Activated CD4-positive, alpha-beta T cell treated with anti-CD3 and anti-CD28 coated beads, Interleukin-2, amount 10 ng/mL, durations not matched to agents 24 days and 14 days (primary cell): ENCODE measurements at regions not wholly inside any gene's neighbourhood (a gene's known extent, or its start where the extent isn't known, plus 50 kb on each side); places are given as distances from the start of the nearest gene placed in this dataset.
"Not testable (repeated sequence)": the region's sequence is repeated elsewhere in the genome, so short reads cannot be mapped to it uniquely, and the experiment has no call there.

Experiments used
- DNase-seq: peaks from one replicate; pipeline ENCODE4 v3.0.0; 2022
- H3K27ac Mint-ChIP-seq: one replicate; pipeline ENCODE4 v1.8.0; 2022; ENCODE audit warnings: mild to moderate bottlenecking, mixed read lengths
- H3K27me3 Mint-ChIP-seq: one replicate; pipeline ENCODE4 v1.8.0; 2022; ENCODE audit warnings: mixed read lengths
- H3K36me3 Mint-ChIP-seq: one replicate; pipeline ENCODE4 v1.8.0; 2022; ENCODE audit warnings: low read depth, mild to moderate bottlenecking, mixed read lengths
- H3K4me1 Mint-ChIP-seq: one replicate; pipeline ENCODE4 v1.8.0; 2021; ENCODE audit warnings: mixed read lengths
- H3K4me3 Mint-ChIP-seq: one replicate; pipeline ENCODE4 v1.8.0; 2022; ENCODE audit warnings: mild to moderate bottlenecking, moderate library complexity, mixed read lengths
- H3K9me3 Mint-ChIP-seq: one replicate; pipeline ENCODE4 v1.8.0; 2021; ENCODE audit warnings: mixed read lengths
- intact Hi-C: fragments of 100-400 bp; cut with micrococcal nuclease; formaldehyde crosslinking; loops from one replicate; pipeline ENCODE4 v1.15.1; 2023

DNA sequence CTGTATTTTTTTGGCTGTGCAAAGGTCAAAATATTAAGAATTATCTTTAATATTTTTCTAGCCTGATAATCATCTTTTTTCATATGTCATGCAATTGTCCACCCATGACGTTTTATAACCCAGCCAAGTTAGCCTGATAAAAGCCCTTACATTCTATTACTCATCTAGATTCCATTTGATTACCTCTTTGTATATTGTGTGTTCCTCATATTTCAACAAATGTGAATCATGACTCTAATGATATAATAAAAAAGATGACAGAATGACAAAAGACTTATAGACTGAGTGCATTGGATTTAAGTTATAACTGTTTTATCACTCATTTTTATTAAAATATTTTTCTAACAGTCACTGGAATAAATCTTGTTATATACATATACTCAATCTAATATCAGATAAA is 1560.0 kb upstream of the LRRTM3 start:
- no peaks in the 10 kb centered on the region for H3K4me1 Mint-ChIP-seq
- H3K36me3 Mint-ChIP-seq = no peaks in the 10 kb centered on the region
- H3K27me3 Mint-ChIP-seq = no peaks in the 10 kb centered on the region
- H3K27ac Mint-ChIP-seq = no peak overlapping the region
- intact Hi-C loops = no loop called here
- H3K4me3 Mint-ChIP-seq = no peak overlapping the region
- H3K9me3 Mint-ChIP-seq = no peaks in the 10 kb centered on the region
- no peak for DNase-seq

DNA sequence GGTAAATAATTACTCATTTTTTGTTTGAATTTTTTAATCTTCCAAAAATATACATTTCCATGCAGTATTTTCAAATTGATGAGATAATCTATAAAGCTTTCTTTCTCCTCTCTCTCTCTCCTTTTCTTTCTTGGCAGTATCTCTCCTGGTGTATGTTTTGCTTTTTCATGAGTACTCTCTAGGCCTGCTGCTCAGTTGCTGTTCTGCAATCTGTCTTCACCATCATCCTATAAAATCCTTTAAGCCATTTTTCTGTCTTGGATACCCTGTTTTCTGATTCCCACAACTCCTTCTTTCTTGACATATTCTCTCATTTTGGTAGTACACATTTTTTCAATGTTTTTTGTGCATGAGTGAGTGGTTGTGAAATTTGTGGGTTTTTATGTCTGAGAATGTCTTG is 1558.1 kb upstream of the LRRTM3 start:
- Mint-ChIP-seq H3K27me3 (no peaks in the 10 kb centered on the region), H3K4me3 (no peak overlapping the region), H3K27ac (no peak overlapping the region), H3K9me3 (no peaks in the 10 kb centered on the region), H3K36me3 (no peaks in the 10 kb centered on the region), H3K4me1 (no peaks in the 10 kb centered on the region)
- DNase-seq = no peak
- intact Hi-C loops = no loop called here

DNA sequence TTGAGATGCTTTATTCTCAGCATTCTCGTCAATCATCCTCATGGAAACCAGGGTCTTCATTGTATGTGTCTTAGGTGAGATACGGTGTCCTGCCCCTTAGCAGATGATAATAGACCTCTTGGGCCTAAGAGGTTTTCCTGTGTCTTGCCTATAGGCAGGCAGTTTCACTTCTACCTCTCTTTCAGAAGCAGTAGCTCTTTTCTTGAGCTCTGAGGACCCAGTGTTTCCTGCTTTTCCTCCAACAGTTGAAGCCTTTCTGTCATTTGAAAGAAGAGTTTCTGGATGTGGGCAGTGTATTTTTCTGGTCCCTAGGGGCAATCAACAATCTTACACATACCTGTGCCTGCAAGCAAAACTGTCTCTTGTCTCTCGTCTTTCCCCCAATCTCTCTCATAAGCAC is 1550.3 kb upstream of the LRRTM3 start:
- no peaks in the 10 kb centered on the region for H3K9me3 Mint-ChIP-seq
- no peaks in the 10 kb centered on the region for H3K27me3 Mint-ChIP-seq
- no peaks in the 10 kb centered on the region for H3K36me3 Mint-ChIP-seq
- intact Hi-C loops = no loop called here
- no peak for DNase-seq
- H3K4me1 Mint-ChIP-seq = no peaks in the 10 kb centered on the region
- no peak overlapping the region for H3K27ac Mint-ChIP-seq
- no peak overlapping the region for H3K4me3 Mint-ChIP-seq

DNA sequence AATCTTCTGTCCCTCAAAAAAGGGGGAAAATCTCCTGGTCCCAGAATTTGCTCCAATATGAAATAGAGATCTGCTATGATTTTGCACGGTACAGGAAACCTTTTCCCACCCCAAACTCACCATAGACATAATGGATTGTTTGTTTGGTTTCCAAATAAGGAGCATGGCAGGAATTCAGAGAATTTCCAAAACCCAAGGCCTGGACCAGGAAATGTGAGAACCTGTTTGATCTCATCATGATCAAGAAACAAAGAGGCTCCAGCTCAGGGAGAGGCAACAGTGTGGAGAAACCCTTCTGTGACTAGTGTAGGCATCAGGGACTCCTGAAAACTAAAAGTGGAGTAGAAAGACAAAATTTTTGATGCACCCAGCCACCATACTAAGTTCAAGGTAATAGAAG is 1548.1 kb upstream of the LRRTM3 start:
- no peaks in the 10 kb centered on the region for H3K9me3 Mint-ChIP-seq
- no peak overlapping the region for H3K4me3 Mint-ChIP-seq
- no peaks in the 10 kb centered on the region for H3K27me3 Mint-ChIP-seq
- no peaks in the 10 kb centered on the region for H3K36me3 Mint-ChIP-seq
- intact Hi-C loops = no loop called here
- H3K4me1 Mint-ChIP-seq = no peaks in the 10 kb centered on the region
- H3K27ac Mint-ChIP-seq = no peak overlapping the region
- no peak for DNase-seq

DNA sequence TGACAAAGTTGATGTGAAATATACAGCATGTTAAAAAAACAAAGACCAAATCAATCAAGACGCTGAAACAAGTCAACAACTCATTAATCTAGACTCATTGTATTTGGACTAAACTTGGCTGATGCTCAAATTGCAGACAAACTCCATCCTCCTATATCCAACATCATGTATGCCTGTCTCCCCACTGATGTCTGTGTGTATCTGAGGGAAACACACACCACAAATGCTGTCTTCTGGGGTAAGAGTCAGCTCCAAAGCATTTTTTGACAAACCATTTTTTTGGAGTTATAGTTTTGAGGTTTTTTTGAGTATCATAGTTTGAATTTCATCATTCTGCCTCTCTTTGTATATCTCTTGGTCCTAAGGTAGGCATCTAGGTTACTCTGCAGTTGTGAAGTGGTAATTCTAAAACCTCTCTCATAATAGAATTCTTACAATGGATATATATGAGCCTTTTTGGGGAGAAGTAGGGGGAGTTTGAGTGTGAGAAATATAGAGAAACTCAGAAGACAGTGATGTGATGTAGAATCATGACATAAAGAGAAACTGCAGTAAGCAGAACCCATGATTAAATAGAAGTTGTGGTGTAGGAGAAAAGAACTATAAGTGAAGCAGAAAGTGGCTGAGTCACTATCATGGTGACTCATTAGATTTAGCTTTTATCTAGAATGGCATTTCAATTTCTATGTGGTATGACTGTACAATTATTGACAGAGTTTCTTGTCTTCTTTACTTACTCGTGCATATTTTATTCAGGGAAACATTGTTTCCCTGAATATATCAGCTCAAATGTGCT is 1531.1 kb upstream of the LRRTM3 start:
- Mint-ChIP-seq H3K4me1 (no peaks in the 10 kb centered on the region), H3K27me3 (no peaks in the 10 kb centered on the region), H3K4me3 (no peak overlapping the region), H3K27ac (no peak overlapping the region), H3K36me3 (no peaks in the 10 kb centered on the region), H3K9me3 (peaks cover 8% of the 10 kb centered on the region)
- DNase-seq = no peak
- intact Hi-C loops = no loop called here

DNA sequence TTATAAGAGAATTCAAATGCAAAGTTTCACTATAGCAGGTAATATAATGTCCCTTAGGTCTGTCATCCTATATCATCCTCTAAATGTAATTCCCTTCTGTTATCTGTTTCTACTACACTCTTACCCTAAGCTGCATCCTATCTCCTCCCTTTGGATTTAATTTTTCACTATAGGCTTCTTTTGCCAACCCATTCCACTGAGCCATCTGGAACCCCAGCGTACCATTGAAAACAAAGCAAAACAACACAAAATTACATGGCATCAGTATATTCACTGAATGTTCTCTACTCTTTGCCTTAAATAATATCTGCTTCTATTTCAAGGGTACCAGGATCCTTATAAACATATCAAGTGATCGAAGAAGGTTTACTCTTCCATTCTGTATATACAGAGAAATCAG is 1530.2 kb upstream of the LRRTM3 start:
- peaks cover 8% of the 10 kb centered on the region for H3K9me3 Mint-ChIP-seq
- DNase-seq = no peak
- no peaks in the 10 kb centered on the region for H3K4me1 Mint-ChIP-seq
- no peak overlapping the region for H3K27ac Mint-ChIP-seq
- intact Hi-C loops = no loop called here
- H3K36me3 Mint-ChIP-seq = no peaks in the 10 kb centered on the region
- no peaks in the 10 kb centered on the region for H3K27me3 Mint-ChIP-seq
- H3K4me3 Mint-ChIP-seq = no peak overlapping the region

DNA sequence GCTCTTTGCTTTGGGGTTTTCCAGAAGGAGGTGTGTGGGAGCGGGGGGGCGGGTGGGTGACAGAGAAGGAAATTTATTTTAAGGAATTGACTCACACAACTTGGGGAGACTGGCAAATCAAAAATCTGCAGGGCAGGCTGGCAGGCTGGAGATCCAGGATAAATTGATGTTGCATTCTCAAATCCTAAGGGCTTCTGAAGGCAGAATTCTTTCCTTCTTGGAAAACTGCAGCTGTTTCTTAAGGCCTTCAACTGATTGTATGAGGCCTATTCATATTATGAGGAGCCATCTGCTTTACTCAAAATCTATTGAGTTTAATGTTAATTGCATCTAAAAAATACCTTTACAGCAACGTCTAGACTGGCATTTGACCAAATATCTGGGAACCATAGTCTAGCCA is 1528.8 kb upstream of the LRRTM3 start:
- H3K4me1 Mint-ChIP-seq = no peaks in the 10 kb centered on the region
- H3K36me3 Mint-ChIP-seq = no peaks in the 10 kb centered on the region
- no peak overlapping the region for H3K27ac Mint-ChIP-seq
- H3K9me3 Mint-ChIP-seq = peaks cover 8% of the 10 kb centered on the region
- DNase-seq = no peak
- intact Hi-C loops = no loop called here
- H3K27me3 Mint-ChIP-seq = no peaks in the 10 kb centered on the region
- no peak overlapping the region for H3K4me3 Mint-ChIP-seq

DNA sequence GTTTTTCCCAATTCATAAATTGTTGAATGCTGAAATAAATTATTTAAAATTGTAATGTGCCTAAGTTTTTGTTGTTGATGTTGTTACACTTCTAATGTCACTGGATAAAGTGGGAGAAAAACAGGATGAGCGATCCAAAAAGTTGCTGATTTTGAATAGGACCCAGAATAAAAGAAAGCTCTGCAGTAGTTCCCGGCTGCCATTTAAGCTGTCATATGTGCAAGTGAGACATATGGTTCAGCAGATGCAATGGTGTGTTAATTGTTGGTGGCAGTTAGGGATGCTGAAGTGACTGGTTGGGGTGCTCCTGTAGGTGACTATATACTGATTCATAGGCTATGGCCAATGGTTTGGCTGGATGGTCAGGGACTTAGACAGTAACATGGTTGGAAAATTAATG is 1517.4 kb upstream of the LRRTM3 start:
- intact Hi-C loops = no loop called here

DNA sequence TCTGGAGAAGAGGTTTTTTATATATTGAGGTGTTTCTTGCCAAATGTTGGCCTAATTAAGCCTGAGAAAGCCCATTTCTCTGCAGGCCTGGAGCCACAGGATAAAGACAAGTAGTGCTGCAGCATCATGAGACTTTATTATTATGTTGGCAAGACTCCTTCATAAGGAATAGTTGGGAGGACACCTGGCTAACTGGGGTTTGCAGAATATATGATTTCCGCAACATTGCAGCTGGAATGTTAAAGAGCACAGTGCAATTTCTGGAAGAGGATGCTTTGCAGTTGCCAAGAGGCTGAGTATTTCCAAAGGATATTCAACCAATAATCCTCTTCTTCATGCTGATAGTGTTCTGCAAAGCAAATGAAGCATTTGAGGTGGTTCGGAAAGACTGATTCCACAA is 1512.8 kb upstream of the LRRTM3 start:
- no peaks in the 10 kb centered on the region for H3K36me3 Mint-ChIP-seq
- no peaks in the 10 kb centered on the region for H3K4me1 Mint-ChIP-seq
- no peak for DNase-seq
- H3K27me3 Mint-ChIP-seq = no peaks in the 10 kb centered on the region
- H3K9me3 Mint-ChIP-seq = no peaks in the 10 kb centered on the region
- intact Hi-C loops = no loop called here
- no peak overlapping the region for H3K4me3 Mint-ChIP-seq
- H3K27ac Mint-ChIP-seq = no peak overlapping the region

More for the DNA sequence above, 1517.4 kb upstream of the LRRTM3 start:
- Mint-ChIP-seq H3K36me3 (no peaks in the 10 kb centered on the region), H3K9me3 (no peaks in the 10 kb centered on the region), H3K4me1 (no peaks in the 10 kb centered on the region), H3K4me3 (no peak overlapping the region), H3K27me3 (no peaks in the 10 kb centered on the region), H3K27ac (no peak overlapping the region)
- DNase-seq = no peak

DNA sequence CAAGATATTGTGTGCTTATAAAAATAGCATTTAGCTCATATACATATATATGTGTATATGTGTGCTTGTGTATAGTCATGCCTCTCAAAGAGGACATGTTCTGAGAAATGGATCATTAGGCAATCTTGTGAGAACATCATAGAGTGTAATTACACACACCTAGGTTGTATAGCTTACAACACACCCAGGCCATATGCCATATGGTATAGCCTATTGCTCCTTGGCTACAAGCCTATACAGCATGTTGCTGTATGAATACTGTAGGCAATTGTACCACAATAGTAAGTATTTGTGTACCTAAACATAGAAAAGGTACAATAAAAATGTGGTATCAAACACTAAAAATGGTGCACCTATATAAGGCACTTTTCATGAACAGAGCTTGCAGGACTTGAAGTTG is 1510.5 kb upstream of the LRRTM3 start:
- intact Hi-C loops = no loop called here
- no peaks in the 10 kb centered on the region for H3K36me3 Mint-ChIP-seq
- no peaks in the 10 kb centered on the region for H3K9me3 Mint-ChIP-seq
- H3K27ac Mint-ChIP-seq = no peak overlapping the region
- H3K4me3 Mint-ChIP-seq = no peak overlapping the region
- no peaks in the 10 kb centered on the region for H3K4me1 Mint-ChIP-seq
- DNase-seq = no peak
- H3K27me3 Mint-ChIP-seq = no peaks in the 10 kb centered on the region

DNA sequence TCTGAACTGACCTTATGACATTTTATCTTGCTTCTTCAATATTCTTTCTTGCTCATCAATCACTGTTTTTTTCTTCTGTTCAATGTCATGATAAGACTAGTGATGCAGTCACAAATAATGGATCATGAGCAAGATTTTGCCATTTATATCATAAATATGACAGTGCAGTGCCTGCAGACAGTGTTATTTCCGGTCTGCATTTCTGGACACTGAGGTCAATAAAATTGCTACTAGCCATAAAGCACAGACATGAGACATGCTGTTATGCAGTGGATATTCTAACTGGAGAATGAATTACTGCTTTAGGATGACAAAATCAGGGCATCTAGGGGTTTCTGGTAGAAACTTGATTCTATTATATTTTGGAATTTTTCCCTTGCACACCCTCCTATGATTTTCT is 1509.7 kb upstream of the LRRTM3 start:
- H3K9me3 Mint-ChIP-seq = no peaks in the 10 kb centered on the region
- no peak for DNase-seq
- no peaks in the 10 kb centered on the region for H3K4me1 Mint-ChIP-seq

DNA sequence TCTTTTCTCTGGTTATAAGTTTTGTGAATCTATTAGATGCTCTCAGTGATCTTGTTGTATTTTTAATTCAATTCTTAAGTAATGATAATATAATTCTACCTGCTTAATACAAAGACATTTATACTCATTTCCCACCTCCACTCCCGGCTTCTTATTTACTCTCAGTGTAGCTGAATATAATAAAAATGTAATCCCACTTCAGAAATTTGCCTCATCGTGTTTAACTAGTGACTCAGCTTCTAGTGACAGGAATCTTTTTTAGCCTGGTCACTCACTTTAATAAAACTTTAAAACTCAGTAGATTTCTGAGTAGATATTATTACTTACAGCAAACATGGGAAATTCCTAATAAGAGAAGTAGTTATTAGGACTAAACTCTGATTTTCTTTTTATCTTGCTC is 1506.2 kb upstream of the LRRTM3 start:
- intact Hi-C loops = no loop called here
- Mint-ChIP-seq H3K9me3 (peaks cover 6% of the 10 kb centered on the region), H3K4me1 (no peaks in the 10 kb centered on the region), H3K36me3 (no peaks in the 10 kb centered on the region), H3K27me3 (no peaks in the 10 kb centered on the region), H3K4me3 (no peak overlapping the region), H3K27ac (no peak overlapping the region)
- no peak for DNase-seq

More for the DNA sequence above, 1509.7 kb upstream of the LRRTM3 start:
- no peak overlapping the region for H3K27ac Mint-ChIP-seq
- no peak overlapping the region for H3K4me3 Mint-ChIP-seq
- no peaks in the 10 kb centered on the region for H3K36me3 Mint-ChIP-seq
- intact Hi-C loops = no loop called here
- no peaks in the 10 kb centered on the region for H3K27me3 Mint-ChIP-seq

DNA sequence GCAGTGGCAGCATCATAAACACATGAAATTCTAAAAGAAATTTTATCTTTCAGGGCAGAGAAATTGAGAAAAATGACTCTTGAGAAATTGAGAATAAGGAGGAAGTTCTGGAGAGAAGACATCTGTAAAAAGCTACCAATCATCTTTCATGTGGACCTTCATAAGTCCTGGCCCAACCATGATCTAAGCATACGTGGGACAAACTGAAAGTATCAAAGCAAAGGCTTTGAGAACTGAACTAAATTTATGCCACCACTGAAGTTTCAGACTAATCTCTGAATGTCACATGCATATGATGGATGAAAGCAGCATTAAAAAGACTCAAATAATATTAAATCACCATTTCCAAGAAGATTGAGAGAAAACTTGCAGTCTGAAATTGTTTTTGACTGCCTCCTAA is 1502.8 kb upstream of the LRRTM3 start:
- Mint-ChIP-seq H3K4me1 (no peaks in the 10 kb centered on the region), H3K36me3 (no peaks in the 10 kb centered on the region), H3K27ac (no peak overlapping the region), H3K27me3 (no peaks in the 10 kb centered on the region), H3K9me3 (peaks cover 6% of the 10 kb centered on the region), H3K4me3 (no peak overlapping the region)
- no peak for DNase-seq
- intact Hi-C loops = no loop called here

DNA sequence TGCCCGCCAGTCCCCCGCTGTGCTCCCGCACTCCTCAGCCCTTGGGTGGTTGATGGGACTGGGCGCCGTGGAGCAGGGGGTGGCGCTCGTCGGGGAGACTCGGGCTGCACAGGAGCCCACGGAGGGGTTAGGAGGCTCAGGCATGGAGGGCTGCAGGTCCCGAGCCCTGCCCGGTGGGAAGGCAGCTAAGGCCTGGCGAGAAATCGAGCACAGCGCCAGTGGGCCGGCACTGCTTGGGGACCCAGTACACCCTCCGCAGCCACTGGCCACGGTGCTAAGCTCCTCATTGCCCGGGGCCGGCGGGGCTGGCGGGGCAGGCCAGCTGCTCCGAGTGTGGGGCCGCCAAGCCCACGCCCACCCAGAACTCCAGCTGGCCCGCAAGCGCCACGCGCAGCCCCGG is 1496.5 kb upstream of the LRRTM3 start:
- H3K4me3 Mint-ChIP-seq, intact Hi-C loops, H3K4me1 Mint-ChIP-seq, DNase-seq, H3K9me3 Mint-ChIP-seq, H3K27ac Mint-ChIP-seq, H3K36me3 Mint-ChIP-seq, H3K27me3 Mint-ChIP-seq: not testable (repeated sequence)

DNA sequence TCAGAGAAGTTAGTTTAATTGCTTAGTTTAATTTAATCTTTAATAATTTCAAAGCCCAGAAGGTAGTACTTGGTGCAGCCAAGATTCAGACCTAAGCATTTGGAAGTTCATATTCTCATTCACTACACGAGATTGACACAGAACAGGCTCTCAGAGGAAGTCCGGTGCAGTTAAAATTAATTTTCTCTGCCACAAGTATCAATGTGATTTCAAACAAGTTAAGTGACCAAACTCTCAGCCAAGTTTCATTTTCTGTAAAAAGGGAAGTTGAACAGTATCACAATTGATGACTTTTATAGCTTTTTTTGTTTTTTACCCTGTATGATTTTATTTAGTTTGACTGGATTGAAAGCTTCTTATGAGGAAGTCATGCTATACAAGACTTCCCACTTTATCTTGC is 1494.9 kb upstream of the LRRTM3 start:
- Mint-ChIP-seq H3K27ac (no peak overlapping the region), H3K36me3 (no peaks in the 10 kb centered on the region), H3K9me3 (no peaks in the 10 kb centered on the region), H3K4me1 (no peaks in the 10 kb centered on the region), H3K27me3 (no peaks in the 10 kb centered on the region), H3K4me3 (no peak overlapping the region)
- intact Hi-C loops = no loop called here
- DNase-seq = no peak
